ENCODE measurements at regions not wholly inside any gene's neighbourhood (a gene's known extent, or its start where the extent isn't known, plus 50 kb on each side); places are given as distances from the start of the nearest gene placed in this dataset.

GRCh38 chr20:62561948-62562347 lies 80.4 kb upstream of the SLCO4A1 start:
- intact Hi-C loops (cut with DNase I): no loop called here
- TF ChIP-seq CTCF (IDR thresholded peaks at IDR 0.05): no peak
- TF ChIP-seq POLR2AphosphoS5 (IDR thresholded peaks at IDR 0.05): no peak
- TF ChIP-seq POLR2A (IDR thresholded peaks at IDR 0.05): no peak
- Histone ChIP-seq H3K4me3 (no peak overlapping the region), H3K27ac (no peak overlapping the region), H3K36me3 (no peaks in the 10 kb centered on the region), H3K9me3 (no peaks in the 10 kb centered on the region), H3K4me1 (replicated peaks) (no peaks in the 10 kb centered on the region), H3K27me3 (replicated peaks; ENCODE audit: insufficient read depth) (no peaks in the 10 kb centered on the region)
- DNase-seq (ENCODE audit: low spot score): no peak
- WGBS: 46% methylated on average over 16 of the region's 16 CpGs

GRCh38 chr20:62562831-62563230 lies 79.5 kb upstream of the SLCO4A1 start:
- DNase-seq (ENCODE audit: low spot score): no peak
- intact Hi-C loops (cut with DNase I): no loop called here
- Histone ChIP-seq H3K36me3 (no peaks in the 10 kb centered on the region), H3K4me1 (replicated peaks) (no peaks in the 10 kb centered on the region), H3K4me3 (no peak overlapping the region), H3K27ac (no peak overlapping the region), H3K9me3 (no peaks in the 10 kb centered on the region), H3K27me3 (replicated peaks; ENCODE audit: insufficient read depth) (no peaks in the 10 kb centered on the region)
- WGBS: 77% methylated on average over 18 of the region's 18 CpGs
- TF ChIP-seq POLR2AphosphoS5 (IDR thresholded peaks at IDR 0.05): no peak
- TF ChIP-seq CTCF (IDR thresholded peaks at IDR 0.05): no peak
- no peak for TF ChIP-seq POLR2A (IDR thresholded peaks at IDR 0.05)

GRCh38 chr20:62563561-62563960 lies 78.7 kb upstream of the SLCO4A1 start:
- WGBS: 90% methylated on average over 13 of the region's 15 CpGs
- no peaks in the 10 kb centered on the region for H3K4me1 ChIP-seq (replicated peaks)

GRCh38 chr20:62564456-62565245 lies 77.7 kb upstream of the SLCO4A1 start:
- TF ChIP-seq CTCF (IDR thresholded peaks at IDR 0.05) (no peak), POLR2AphosphoS5 (IDR thresholded peaks at IDR 0.05) (no peak), POLR2A (IDR thresholded peaks at IDR 0.05) (no peak)
- WGBS: 87% methylated on average over 42 of the region's 42 CpGs

More at GRCh38 chr20:62563561-62563960, 78.7 kb upstream of the SLCO4A1 start:
- no peak overlapping the region for H3K27ac ChIP-seq
- no peak overlapping the region for H3K4me3 ChIP-seq
- no peak for TF ChIP-seq POLR2A (IDR thresholded peaks at IDR 0.05)
- no peak for TF ChIP-seq POLR2AphosphoS5 (IDR thresholded peaks at IDR 0.05)
- no peak for TF ChIP-seq CTCF (IDR thresholded peaks at IDR 0.05)
- no peaks in the 10 kb centered on the region for H3K36me3 ChIP-seq
- H3K27me3 ChIP-seq (replicated peaks; ENCODE audit: insufficient read depth): no peaks in the 10 kb centered on the region
- H3K9me3 ChIP-seq: no peaks in the 10 kb centered on the region
- intact Hi-C loops (cut with DNase I): no loop called here
- DNase-seq (ENCODE audit: low spot score): no peak

GRCh38 chr20:62566266-62566665 lies 76.0 kb upstream of the SLCO4A1 start:
- H3K27me3 ChIP-seq (replicated peaks; ENCODE audit: insufficient read depth): no peaks in the 10 kb centered on the region
- DNase-seq (ENCODE audit: low spot score): no peak
- intact Hi-C loops (cut with DNase I): no loop called here
- no peak overlapping the region for H3K27ac ChIP-seq
- no peaks in the 10 kb centered on the region for H3K9me3 ChIP-seq
- 90% methylated on average over 9 of the region's 11 CpGs for WGBS
- TF ChIP-seq POLR2A (IDR thresholded peaks at IDR 0.05) (no peak), CTCF (IDR thresholded peaks at IDR 0.05) (no peak), POLR2AphosphoS5 (IDR thresholded peaks at IDR 0.05) (no peak)
- no peaks in the 10 kb centered on the region for H3K36me3 ChIP-seq
- no peaks in the 10 kb centered on the region for H3K4me1 ChIP-seq (replicated peaks)
- H3K4me3 ChIP-seq: no peak overlapping the region

More at GRCh38 chr20:62564456-62565245, 77.7 kb upstream of the SLCO4A1 start:
- H3K4me1 ChIP-seq (replicated peaks): no peaks in the 10 kb centered on the region
- intact Hi-C loops (cut with DNase I): no loop called here
- H3K27ac ChIP-seq: no peak overlapping the region
- no peak overlapping the region for H3K4me3 ChIP-seq
- no peaks in the 10 kb centered on the region for H3K36me3 ChIP-seq
- no peak for DNase-seq (ENCODE audit: low spot score)
- no peaks in the 10 kb centered on the region for H3K27me3 ChIP-seq (replicated peaks; ENCODE audit: insufficient read depth)
- H3K9me3 ChIP-seq: no peaks in the 10 kb centered on the region

Data from prostate gland (tissue), 2 donors.